HFFc6 (cell line): ENCODE measurements at regions not wholly inside any gene's neighbourhood (a gene's known extent, or its start where the extent isn't known, plus 50 kb on each side); places are given as distances from the start of the nearest gene placed in this dataset.

Experiments used
- DNase-seq: peaks from one replicate; pipeline ENCODE4 v3.0.0-alpha.2; 2018
- H3K27ac Mint-ChIP-seq: 2 replicates; pipeline ENCODE4 v1.8.0; 2020; ENCODE audit warnings: mild to moderate bottlenecking, mixed read lengths
- H3K27me3 Mint-ChIP-seq: 2 replicates; pipeline ENCODE4 v1.8.0; 2021; ENCODE audit warnings: mild to moderate bottlenecking, moderate library complexity, mixed read lengths; ENCODE audit not compliant: insufficient read depth
- H3K36me3 Mint-ChIP-seq: 2 replicates; pipeline ENCODE4 v1.8.0; 2021; ENCODE audit warnings: low read depth, mixed read lengths
- H3K4me1 Mint-ChIP-seq: 2 replicates; pipeline ENCODE4 v1.8.0; 2020; ENCODE audit warnings: low read depth, mixed read lengths
- H3K4me3 Mint-ChIP-seq: 2 replicates; pipeline ENCODE4 v1.8.0; 2020; ENCODE audit warnings: mild to moderate bottlenecking, moderate library complexity, mixed read lengths
- H3K9me3 Mint-ChIP-seq: 2 replicates; pipeline ENCODE4 v1.8.0; 2020; ENCODE audit warnings: mild to moderate bottlenecking, mixed read lengths
- TF ChIP-seq, protein P1 (sequence below): fragments of 200-600 bp; sonication (generic); IDR thresholded peaks from 2 replicates; pipeline ENCODE4 v1.5.0; 2021; ENCODE audit warnings: antibody characterized with exemption, mild to moderate bottlenecking

DNA sequence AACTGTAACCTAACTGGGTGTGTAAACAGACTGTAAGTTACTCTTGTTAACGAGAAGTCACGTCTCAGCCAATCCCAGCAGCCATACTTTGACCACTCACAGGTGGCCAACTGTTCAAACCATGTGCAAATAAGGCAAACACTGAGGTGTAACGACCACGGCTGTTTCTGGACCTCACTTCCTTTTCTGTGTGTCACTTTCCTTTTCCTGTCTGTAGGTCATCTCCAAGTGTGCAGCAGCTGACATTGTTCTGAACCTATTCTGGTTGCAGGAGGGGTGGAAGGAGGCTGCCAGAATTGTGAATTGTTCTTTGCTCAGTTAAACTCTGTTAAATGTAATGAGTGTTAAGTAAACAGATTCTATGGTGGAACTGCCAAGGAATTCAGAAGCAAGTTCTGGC is 627.4 kb downstream of the KCNJ2 start:
- H3K36me3 Mint-ChIP-seq, result no peaks in the 10 kb centered on the region
- TF ChIP-seq, protein P1, sequence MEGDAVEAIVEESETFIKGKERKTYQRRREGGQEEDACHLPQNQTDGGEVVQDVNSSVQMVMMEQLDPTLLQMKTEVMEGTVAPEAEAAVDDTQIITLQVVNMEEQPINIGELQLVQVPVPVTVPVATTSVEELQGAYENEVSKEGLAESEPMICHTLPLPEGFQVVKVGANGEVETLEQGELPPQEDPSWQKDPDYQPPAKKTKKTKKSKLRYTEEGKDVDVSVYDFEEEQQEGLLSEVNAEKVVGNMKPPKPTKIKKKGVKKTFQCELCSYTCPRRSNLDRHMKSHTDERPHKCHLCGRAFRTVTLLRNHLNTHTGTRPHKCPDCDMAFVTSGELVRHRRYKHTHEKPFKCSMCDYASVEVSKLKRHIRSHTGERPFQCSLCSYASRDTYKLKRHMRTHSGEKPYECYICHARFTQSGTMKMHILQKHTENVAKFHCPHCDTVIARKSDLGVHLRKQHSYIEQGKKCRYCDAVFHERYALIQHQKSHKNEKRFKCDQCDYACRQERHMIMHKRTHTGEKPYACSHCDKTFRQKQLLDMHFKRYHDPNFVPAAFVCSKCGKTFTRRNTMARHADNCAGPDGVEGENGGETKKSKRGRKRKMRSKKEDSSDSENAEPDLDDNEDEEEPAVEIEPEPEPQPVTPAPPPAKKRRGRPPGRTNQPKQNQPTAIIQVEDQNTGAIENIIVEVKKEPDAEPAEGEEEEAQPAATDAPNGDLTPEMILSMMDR, result no peak
- DNase-seq, result no peak
- peaks cover 4% of the 10 kb centered on the region; the same call in 1 of the 2 replicates for H3K9me3 Mint-ChIP-seq
- H3K4me1 Mint-ChIP-seq, result no peaks in the 10 kb centered on the region
- H3K27me3 Mint-ChIP-seq, result no peaks in the 10 kb centered on the region
- no peak overlapping the region for H3K4me3 Mint-ChIP-seq
- H3K27ac Mint-ChIP-seq, result no peak overlapping the region

DNA sequence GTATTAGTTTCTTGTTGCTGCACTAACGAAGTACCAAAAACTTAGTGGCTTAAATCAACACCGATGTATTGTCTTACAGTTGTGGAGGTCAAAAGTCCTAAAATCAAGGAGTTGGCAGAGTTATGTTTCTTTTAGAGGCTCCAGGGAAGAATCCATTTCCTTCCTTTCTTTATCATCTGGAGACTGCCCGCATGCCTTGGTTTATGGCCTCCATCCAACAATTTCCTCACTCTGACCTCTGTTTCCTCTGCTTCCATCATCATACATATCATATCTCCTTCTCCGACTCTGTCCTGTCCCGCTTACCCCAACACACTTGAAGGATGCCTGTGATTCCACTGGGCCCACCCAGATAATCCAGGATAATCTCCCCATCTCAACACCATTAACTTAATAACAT is 627.8 kb downstream of the KCNJ2 start:
- H3K27me3 Mint-ChIP-seq, result no peaks in the 10 kb centered on the region
- no peak overlapping the region for H3K4me3 Mint-ChIP-seq
- H3K4me1 Mint-ChIP-seq, result no peaks in the 10 kb centered on the region
- TF ChIP-seq, protein P1, result no peak
- peaks cover 4% of the 10 kb centered on the region; the same call in 1 of the 2 replicates for H3K9me3 Mint-ChIP-seq
- no peak for DNase-seq
- no peak overlapping the region for H3K27ac Mint-ChIP-seq
- H3K36me3 Mint-ChIP-seq, result no peaks in the 10 kb centered on the region

DNA sequence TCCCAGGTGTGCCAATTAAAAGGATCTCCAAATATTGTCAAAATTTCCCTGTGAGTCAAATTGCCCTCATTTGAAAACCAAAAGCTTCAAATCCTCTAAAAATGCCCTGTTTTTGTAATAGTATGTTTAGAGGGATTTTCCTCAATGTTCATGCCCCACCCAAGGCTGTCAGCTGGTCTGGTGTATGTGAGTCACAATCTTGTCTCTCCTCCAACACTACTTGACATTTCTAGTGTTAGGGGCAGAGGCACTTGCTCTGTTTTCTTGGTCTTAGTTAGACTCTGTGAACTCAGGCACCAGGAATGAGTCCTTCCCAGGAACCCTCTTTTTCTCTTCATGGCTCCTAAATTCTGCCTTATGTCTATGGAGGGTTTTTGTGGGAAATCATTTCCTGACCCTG is 634.8 kb downstream of the KCNJ2 start:
- Mint-ChIP-seq H3K4me3 (no peak overlapping the region), H3K27me3 (no peaks in the 10 kb centered on the region), H3K9me3 (peaks cover 10% of the 10 kb centered on the region), H3K4me1 (no peaks in the 10 kb centered on the region), H3K36me3 (no peaks in the 10 kb centered on the region), H3K27ac (no peak overlapping the region)
- TF ChIP-seq, protein P1, result no peak
- DNase-seq, result no peak

DNA sequence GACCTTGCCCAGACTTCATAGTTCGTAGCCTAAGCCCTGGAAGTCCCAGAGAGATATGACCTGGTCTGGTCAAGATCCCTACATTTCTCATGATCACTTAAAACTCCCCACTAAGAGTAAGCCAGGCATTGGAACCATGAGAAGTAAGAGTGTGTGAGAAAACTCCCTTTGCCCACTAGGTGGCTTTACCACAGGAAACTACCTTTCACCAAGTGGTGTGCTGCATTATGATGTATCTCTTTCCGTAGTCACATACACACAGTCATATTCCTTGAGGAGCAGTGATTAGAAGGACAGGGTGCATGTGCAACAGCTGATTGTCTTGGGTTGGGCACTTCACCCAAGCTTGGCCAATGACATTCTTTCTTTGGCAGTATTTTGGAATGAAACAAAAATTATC is 639.3 kb downstream of the KCNJ2 start:
- no peak overlapping the region for H3K27ac Mint-ChIP-seq
- TF ChIP-seq, protein P1, result peak; percentile 52
- H3K36me3 Mint-ChIP-seq, result no peaks in the 10 kb centered on the region
- DNase-seq, result no peak
- peaks cover 11% of the 10 kb centered on the region for H3K9me3 Mint-ChIP-seq
- no peaks in the 10 kb centered on the region; the same call in 1 of the 2 replicates for H3K27me3 Mint-ChIP-seq
- H3K4me1 Mint-ChIP-seq, result peaks cover 16% of the 10 kb centered on the region; the same call in 1 of the 2 replicates
- no peak overlapping the region for H3K4me3 Mint-ChIP-seq

DNA sequence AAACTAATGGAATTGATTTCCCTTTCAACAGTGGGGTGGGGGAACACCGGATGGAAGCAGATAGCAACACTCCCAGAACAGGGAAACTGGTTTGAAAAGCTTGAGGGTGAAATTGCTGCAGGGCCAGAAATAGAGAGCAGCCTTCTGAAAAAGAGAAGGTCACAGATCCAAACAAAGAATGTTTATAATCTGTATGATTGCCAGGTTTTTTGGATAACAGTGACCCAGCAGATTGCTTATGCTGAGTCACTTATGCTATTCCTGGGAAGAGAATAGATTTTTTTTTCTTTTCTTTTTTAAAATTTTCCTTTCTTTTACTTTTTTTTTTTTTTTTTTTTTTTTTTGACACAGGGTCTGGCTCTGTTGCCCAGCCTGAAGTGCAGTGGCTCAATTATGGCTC is 641.3 kb downstream of the KCNJ2 start:
- peak overlapping the region; percentile 3; the same call in 1 of the 2 replicates for H3K4me3 Mint-ChIP-seq
- DNase-seq, result no peak
- no peaks in the 10 kb centered on the region; the same call in 1 of the 2 replicates for H3K27me3 Mint-ChIP-seq
- peaks cover 16% of the 10 kb centered on the region; the same call in 1 of the 2 replicates for H3K4me1 Mint-ChIP-seq
- H3K9me3 Mint-ChIP-seq, result peaks cover 17% of the 10 kb centered on the region
- H3K27ac Mint-ChIP-seq, result peak overlapping the region; percentile 19; the same call in 1 of the 2 replicates
- TF ChIP-seq, protein P1, result no peak
- no peaks in the 10 kb centered on the region for H3K36me3 Mint-ChIP-seq
